ENCODE measurements at regions not wholly inside any gene's neighbourhood (a gene's known extent, or its start where the extent isn't known, plus 50 kb on each side); places are given as distances from the start of the nearest gene placed in this dataset.

- no peak for DNase-seq
Observed at GRCh38 chr5:167777746-167778145, 513.7 kb upstream of the WWC1 start.

- no peak for DNase-seq
Observed at GRCh38 chr5:167778228-167778627, 513.2 kb upstream of the WWC1 start.

GRCh38 chr5:167779644-167780043 lies 511.8 kb upstream of the WWC1 start:
- DNase-seq = no peak

GRCh38 chr5:167780177-167780576 lies 511.3 kb upstream of the WWC1 start:
- no peak for DNase-seq

GRCh38 chr5:167783145-167783817 lies 508.2 kb upstream of the WWC1 start:
- no peak for DNase-seq

- DNase-seq = no peak
Observed at GRCh38 chr5:167785106-167785505, 506.3 kb upstream of the WWC1 start.

- no peak for DNase-seq
Observed at GRCh38 chr5:167785901-167786300, 505.5 kb upstream of the WWC1 start.

GRCh38 chr5:167786871-167787578 lies 504.4 kb upstream of the WWC1 start:
- DNase-seq = no peak

GRCh38 chr5:167790045-167790444 lies 501.4 kb upstream of the WWC1 start:
- DNase-seq = no peak

- no peak for DNase-seq
Observed at GRCh38 chr5:167790462-167791260, 500.8 kb upstream of the WWC1 start.

- no peak for DNase-seq
Observed at GRCh38 chr5:167792514-167792913, 498.9 kb upstream of the WWC1 start.

- no peak for DNase-seq
Observed at GRCh38 chr5:167793700-167794099, 497.7 kb upstream of the WWC1 start.

- DNase-seq = no peak
Observed at GRCh38 chr5:167794121-167794520, 497.3 kb upstream of the WWC1 start.

GRCh38 chr5:167796672-167797071 lies 494.8 kb upstream of the WWC1 start:
- no peak for DNase-seq

- no peak for DNase-seq
Observed at GRCh38 chr5:167797933-167798332, 493.5 kb upstream of the WWC1 start.

GRCh38 chr5:167798448-167798847 lies 493.0 kb upstream of the WWC1 start:
- no peak for DNase-seq

GRCh38 chr5:167800427-167800826 lies 491.0 kb upstream of the WWC1 start:
- no peak for DNase-seq

GRCh38 chr5:167801999-167802398 lies 489.4 kb upstream of the WWC1 start:
- no peak for DNase-seq

- DNase-seq = no peak
Observed at GRCh38 chr5:167802755-167803431, 488.6 kb upstream of the WWC1 start.

- no peak for DNase-seq
Observed at GRCh38 chr5:167804512-167805220, 486.8 kb upstream of the WWC1 start.

GRCh38 chr5:167810573-167810972 lies 480.9 kb upstream of the WWC1 start:
- DNase-seq = no peak

- DNase-seq = no peak
Observed at GRCh38 chr5:167812871-167813270, 478.6 kb upstream of the WWC1 start.

- DNase-seq = no peak
Observed at GRCh38 chr5:167813389-167813788, 478.1 kb upstream of the WWC1 start.
